GM18499 (cell line): ENCODE measurements at regions not wholly inside any gene's neighbourhood (a gene's known extent, or its start where the extent isn't known, plus 50 kb on each side); places are given as distances from the start of the nearest gene placed in this dataset.

Experiments used
- ATAC-seq: cut with Tn5 transposase; IDR thresholded peaks from one replicate; pipeline ENCODE4 v1.9.1; 2021; ENCODE audit warnings: moderate number of reproducible peaks; ENCODE audit not compliant: insufficient read depth, unreplicated experiment

DNA sequence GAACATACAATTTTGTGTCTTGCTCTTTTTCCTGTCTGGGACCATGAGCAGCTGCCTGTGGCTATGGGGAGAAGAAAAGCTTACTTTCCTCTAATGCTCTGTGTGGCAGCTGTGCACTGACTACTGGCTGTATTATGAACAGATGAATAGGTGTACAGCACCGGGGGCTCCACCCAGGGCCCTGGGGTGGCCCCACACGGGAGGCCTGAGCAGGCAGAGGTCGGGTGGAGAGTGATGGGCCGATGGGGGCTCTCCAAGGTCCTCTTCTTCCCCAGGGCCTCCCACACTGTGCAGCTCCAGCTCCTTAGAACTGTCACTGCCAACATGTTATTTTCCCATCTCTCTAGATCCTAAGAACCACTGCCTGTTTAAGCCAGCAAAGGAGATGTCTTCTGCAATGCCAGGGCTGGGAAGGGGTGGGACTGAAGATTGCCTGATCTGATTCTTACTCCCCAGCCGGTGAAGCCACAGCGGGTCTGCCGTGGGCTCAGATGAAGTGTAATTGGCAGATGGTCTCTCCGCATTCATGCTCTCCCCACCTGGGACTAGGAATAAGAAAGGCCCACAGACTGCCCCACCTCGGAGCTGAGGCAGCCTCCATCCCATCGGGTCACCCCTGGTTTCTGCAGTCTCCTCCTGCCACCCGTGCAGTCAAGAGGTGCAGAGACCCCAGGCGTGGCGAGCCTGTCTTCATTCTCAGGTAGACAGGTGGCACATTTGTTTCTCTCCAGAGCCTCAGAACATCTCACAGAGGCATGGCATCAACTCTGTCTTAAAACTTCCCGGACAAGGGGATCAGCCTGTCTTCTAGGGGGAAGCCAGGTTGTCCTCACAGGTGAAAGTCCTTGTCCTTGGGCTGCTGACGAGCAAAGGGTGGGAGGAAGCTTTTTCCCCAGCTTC lies 186.5 kb upstream of the GALNT2 start:
- ATAC-seq = no peak

- ATAC-seq = no peak
Measured at GRCh38 chr1:229882621-229883020, 184.4 kb upstream of the GALNT2 start.

DNA sequence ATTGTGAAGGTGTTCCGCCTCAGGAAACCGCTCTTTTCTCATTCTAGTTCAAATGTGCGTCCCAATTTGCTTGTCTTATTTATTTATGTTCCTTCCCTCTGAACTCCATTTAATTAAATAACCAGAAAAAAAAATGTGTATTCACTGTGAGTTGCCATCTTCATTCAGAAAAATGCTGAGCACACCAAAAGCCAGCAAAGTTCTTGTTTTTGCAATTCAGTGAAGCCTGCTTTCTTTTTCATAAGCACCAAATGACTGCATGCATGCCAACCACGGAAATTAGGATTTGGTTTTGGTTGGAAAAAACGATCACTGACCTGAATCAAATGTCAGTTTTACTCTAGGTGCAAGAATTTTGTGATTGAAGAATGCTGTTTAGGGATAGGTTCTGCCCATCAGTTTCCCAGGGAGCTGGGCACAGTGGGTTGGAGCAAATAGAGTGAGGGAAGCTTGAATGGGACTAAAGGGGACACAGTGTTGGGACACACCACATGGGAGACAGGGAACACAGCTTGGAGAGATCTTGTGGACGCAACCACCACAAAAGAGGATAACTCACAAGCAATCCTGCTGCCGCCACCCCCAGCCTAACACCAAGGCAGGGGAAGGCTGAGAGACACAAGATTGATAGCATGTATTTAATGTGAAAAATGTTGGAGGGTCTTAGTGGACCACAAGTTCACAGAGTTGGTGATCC lies 183.4 kb upstream of the GALNT2 start:
- no peak for ATAC-seq

GRCh38 chr1:229884765-229885164 lies 182.3 kb upstream of the GALNT2 start:
- no peak for ATAC-seq

DNA sequence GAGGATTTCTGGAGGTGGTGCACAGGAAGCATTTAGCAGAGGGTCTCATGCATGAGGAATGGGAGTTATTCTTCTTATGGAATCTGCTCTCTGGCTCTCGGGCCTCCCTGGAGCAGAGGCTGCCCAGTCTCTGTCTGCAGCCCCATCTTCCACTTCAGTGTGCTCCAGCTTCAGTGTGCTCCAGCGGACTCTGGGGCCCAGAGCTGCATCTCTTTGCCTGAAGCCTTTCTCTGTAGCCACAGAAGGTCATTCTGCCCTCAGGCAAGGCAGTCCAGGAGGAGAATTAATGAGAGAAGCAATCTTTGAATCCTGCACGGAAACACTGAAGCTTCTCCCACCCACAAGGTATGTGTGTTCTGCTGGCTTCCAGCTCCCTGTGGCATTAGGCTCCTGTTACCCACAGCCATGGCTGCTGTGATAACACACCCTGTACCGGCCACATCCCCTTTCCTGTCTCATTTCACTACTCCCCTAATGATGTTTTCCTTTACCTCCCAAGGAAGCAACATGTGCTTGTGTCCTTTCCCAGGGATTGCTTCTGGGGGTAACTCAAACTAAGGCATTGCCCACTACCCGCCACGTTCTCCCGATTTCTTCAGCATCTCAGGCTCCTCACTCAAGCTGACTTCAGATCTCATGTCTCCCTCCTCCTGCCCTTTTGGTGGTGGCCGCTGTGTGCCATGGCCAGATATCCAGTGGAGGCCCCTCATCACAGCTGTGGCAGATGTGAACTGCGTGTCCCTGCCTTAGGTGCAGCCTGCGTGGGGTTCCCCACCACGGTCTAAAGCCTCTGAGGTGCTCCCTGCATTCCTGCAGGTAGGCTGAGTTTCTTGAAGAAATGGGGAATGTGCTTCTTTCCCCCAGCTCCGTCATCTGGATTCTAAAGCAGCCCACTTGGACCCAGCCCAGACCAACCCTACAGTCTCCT lies 181.2 kb upstream of the GALNT2 start:
- ATAC-seq = no peak

GRCh38 chr1:229886636-229887035 lies 180.4 kb upstream of the GALNT2 start:
- ATAC-seq = no peak

GRCh38 chr1:229887043-229887822 lies 179.8 kb upstream of the GALNT2 start:
- no peak for ATAC-seq

GRCh38 chr1:229888157-229888556 lies 178.9 kb upstream of the GALNT2 start:
- no peak for ATAC-seq

GRCh38 chr1:229888561-229889001 lies 178.5 kb upstream of the GALNT2 start:
- no peak for ATAC-seq

GRCh38 chr1:229889031-229889517 lies 178.0 kb upstream of the GALNT2 start:
- no peak for ATAC-seq

DNA sequence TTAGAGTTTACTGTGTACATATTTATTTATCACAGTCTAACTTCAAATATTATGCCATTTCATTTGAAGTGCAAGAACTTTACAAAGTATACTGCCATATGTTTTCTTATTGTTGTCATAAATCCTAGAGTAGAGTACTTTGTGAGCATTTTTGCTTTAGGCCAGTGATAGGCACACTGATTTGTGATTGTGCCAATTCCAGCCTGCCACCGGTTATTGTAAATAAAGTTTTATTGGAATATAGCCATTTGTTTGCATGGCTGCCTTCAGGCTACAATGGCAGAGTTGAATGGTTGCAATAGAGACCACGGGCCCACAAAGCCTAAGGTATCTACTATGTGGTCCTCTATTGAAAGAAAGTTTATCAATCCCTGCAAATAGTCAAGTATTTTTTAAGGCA lies 175.8 kb upstream of the GALNT2 start:
- no peak for ATAC-seq

DNA sequence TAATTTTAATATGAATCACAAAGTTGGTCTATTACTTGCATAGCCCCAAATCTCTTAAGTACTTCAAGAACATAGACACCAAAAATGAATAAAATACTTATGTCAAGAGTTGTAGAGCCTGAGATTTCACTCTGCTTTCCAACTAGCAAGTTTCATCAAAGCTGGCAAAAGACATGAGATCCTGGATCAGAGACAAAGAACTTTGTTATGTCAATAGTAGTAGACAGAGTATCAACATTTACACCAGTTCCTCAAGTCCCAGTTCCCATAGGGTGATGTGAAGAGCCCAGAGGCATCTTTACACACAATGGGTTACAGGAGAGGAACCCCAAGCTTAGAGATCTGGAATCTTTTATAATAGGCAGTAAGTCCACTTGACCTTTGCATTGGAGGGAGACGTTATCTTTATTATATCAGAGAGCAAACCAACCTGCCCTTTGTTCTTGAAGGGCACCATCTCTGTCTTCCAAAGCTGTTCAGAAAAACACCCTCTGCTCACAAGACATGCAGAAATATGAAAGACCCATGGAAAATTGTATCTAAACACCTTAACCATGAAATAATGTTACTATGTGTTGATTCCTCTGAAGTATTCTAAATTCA lies 174.4 kb upstream of the GALNT2 start:
- ATAC-seq = no peak

GRCh38 chr1:229893762-229894444 lies 173.1 kb upstream of the GALNT2 start:
- no peak for ATAC-seq

- no peak for ATAC-seq
Measured at GRCh38 chr1:229894532-229894931, 172.5 kb upstream of the GALNT2 start.

DNA sequence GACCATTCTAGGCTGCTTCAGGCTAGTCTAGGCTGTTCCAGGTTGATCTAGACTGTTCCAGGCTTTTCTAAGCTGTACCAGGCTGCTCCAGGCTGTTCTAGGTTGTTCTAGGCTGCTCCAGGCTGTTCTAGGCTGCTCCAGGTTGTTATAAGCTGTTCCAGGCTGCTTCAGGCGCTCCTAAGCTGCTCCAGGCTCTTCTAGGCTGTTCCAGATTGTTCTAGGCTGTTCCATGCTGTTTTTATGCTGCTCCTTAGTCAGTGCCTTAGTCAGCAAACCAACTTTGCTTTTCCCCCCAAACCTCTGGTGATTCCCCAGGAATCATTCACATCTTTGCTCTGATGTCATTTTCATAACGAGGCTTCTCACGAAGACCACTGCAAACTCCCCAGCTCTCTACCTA lies 171.4 kb upstream of the GALNT2 start:
- ATAC-seq = no peak

GRCh38 chr1:229896306-229896705 lies 170.7 kb upstream of the GALNT2 start:
- no peak for ATAC-seq

GRCh38 chr1:229896861-229897260 lies 170.2 kb upstream of the GALNT2 start:
- no peak for ATAC-seq

- no peak for ATAC-seq
Measured at GRCh38 chr1:229897501-229897900, 169.5 kb upstream of the GALNT2 start.

- ATAC-seq = no peak
Measured at GRCh38 chr1:229900220-229900619, 166.8 kb upstream of the GALNT2 start.
